Esophagus muscularis mucosa (tissue), 3 donors: ENCODE measurements at regions not wholly inside any gene's neighbourhood (a gene's known extent, or its start where the extent isn't known, plus 50 kb on each side); places are given as distances from the start of the nearest gene placed in this dataset.

ENCODE experiments used
- CTCF ChIP-seq, 3 experiments: fragments of 200-600 bp in 2 of 3; fragments of 450-650 bp in 1 of 3; sonication (generic) in 2 of 3; IDR thresholded peaks; one replicate each; pipeline ENCODE4 v1.5.1; 2017 to 2019; ENCODE audit warnings: antibody characterized with exemption in 3 of 3, mild to moderate bottlenecking in 2 of 3, moderate library complexity in 1 of 3
- POLR2A ChIP-seq: fragments of 450-650 bp; IDR thresholded peaks from one replicate; pipeline ENCODE4 v1.6.1; 2017; ENCODE audit warnings: antibody characterized with exemption, moderate library complexity, mild to moderate bottlenecking, low read depth

- no peak for TF ChIP-seq CTCF (IDR thresholded peaks at IDR 0.05)
- no peak for TF ChIP-seq POLR2A
These were observed 70.6 kb upstream of the RAB3GAP2 start for GRCh38 chr1:220342853-220343252.
